Endothelial cell of umbilical vein (primary cell): ENCODE measurements at regions not wholly inside any gene's neighbourhood (a gene's known extent, or its start where the extent isn't known, plus 50 kb on each side); places are given as distances from the start of the nearest gene placed in this dataset.
A peak's percentile ranks its signal among the peaks of the same experiment; 100 is the strongest.

Experiments
- BruUV-seq: library from RNA; stranded (reverse); fragments of 400-500 nt; replicated peaks from 2 replicates; lab custom pipeline; 2021; lab: Mats Ljungman, UMichigan
- CTCF ChIA-PET: fragments of 300-600, 350-600 bp; sonication (Branson Sonifier 250); formaldehyde crosslinking; loops from one replicate; lab custom pipeline; 2021; ENCODE audit warnings: antibody characterized with exemption, inconsistent platforms; lab: Charles Lee
- POLR2A ChIA-PET: fragments of 300-600, 350-600 bp; sonication (Branson Sonifier 250); formaldehyde crosslinking; loops from one replicate; lab custom pipeline; 2021; ENCODE audit warnings: antibody characterized with exemption, inconsistent platforms; lab: Charles Lee
- DNase-seq: peaks from one replicate; pipeline ENCODE4 v3.0.0-alpha.2; 2011; ENCODE audit warnings: low read depth, low spot score
- FAIRE-seq: peaks from 2 replicates; lab custom pipeline; 2011; peaks lifted over from hg19 to GRCh38; lab: Jason Lieb, UNC
- H2AFZ ChIP-seq: 2 replicates; pipeline ENCODE4 v1.6.0; 2012; ENCODE audit warnings: low read depth, low read length, control low read depth, inconsistent platforms
- H3K27ac ChIP-seq: 2 replicates; pipeline ENCODE4 v1.5.1; 2011; ENCODE audit warnings: low read depth, mild to moderate bottlenecking, control low read depth, low read length, moderate library complexity; ENCODE audit not compliant: insufficient read depth
- H3K27me3 ChIP-seq, 2 experiments: 2 replicates each; pipeline versions ENCODE4 v1.6.0 to v1.6.1; 2011; ENCODE audit warnings: low read length in 2 of 2, mixed read lengths in 1 of 2; ENCODE audit not compliant: control insufficient read depth in 2 of 2, insufficient read depth in 2 of 2
- H3K36me3 ChIP-seq, 2 experiments: 2 replicates in 1 of 2; 3 replicates in 1 of 2; pipeline ENCODE4 v1.5.1; 2011; ENCODE audit warnings: low read length in 2 of 2, mild to moderate bottlenecking in 1 of 2, moderate library complexity in 1 of 2; ENCODE audit not compliant: control insufficient read depth in 2 of 2, insufficient read depth in 2 of 2; ENCODE audit errors: extremely low read depth in 1 of 2
- H3K4me1 ChIP-seq: 3 replicates; pipeline ENCODE4 v1.5.1; 2011; ENCODE audit warnings: mild to moderate bottlenecking, low read length; ENCODE audit not compliant: control insufficient read depth, insufficient read depth; ENCODE audit errors: extremely low read depth
- H3K4me2 ChIP-seq: 2 replicates; pipeline ENCODE4 v1.6.1; 2011; ENCODE audit warnings: low read length, control low read depth, mixed read lengths; ENCODE audit not compliant: insufficient read depth
- H3K4me3 ChIP-seq, 3 experiments: fragments of 200-600 bp in 1 of 3; sonication (generic), shearing (Covaris generic) in 1 of 3; replicated peaks in 1 of 3; 2 replicates each; pipeline ENCODE4 v1.5.1; 2011 to 2016; ENCODE audit warnings: control low read depth in 3 of 3, low read length in 3 of 3, mild to moderate bottlenecking in 2 of 3, inconsistent platforms in 1 of 3, low read depth in 1 of 3, moderate library complexity in 1 of 3; ENCODE audit not compliant: insufficient read depth in 1 of 3
- H3K79me2 ChIP-seq: 2 replicates; pipeline ENCODE4 v1.6.0; 2012; ENCODE audit warnings: low read length, inconsistent platforms; ENCODE audit not compliant: control insufficient read depth, insufficient read depth
- H3K9ac ChIP-seq: replicated peaks from 2 replicates; pipeline ENCODE3; 2011; ENCODE audit warnings: low read length, control low read depth; ENCODE audit not compliant: insufficient read depth; ENCODE audit errors: extremely low read depth
- H3K9me1 ChIP-seq: replicated peaks from 3 replicates; pipeline ENCODE4 v1.6.0; 2011; ENCODE audit warnings: mild to moderate bottlenecking, low read length; ENCODE audit not compliant: control insufficient read depth, insufficient read depth; ENCODE audit errors: extremely low read depth
- H3K9me3 ChIP-seq: replicated peaks from 2 replicates; pipeline ENCODE4 v1.5.1; 2012; ENCODE audit warnings: low read length, inconsistent platforms; ENCODE audit not compliant: control insufficient read depth, insufficient read depth
- H4K20me1 ChIP-seq: replicated peaks from 2 replicates; pipeline ENCODE3; 2011; ENCODE audit warnings: mild to moderate bottlenecking, low read length; ENCODE audit not compliant: control insufficient read depth, insufficient read depth; ENCODE audit errors: extremely low read depth
- EZH2 ChIP-seq: IDR thresholded peaks from 2 replicates; pipeline ENCODE4 v1.6.1; 2012; ENCODE audit warnings: borderline replicate concordance, low read depth, mild to moderate bottlenecking, moderate library complexity, low read length, inconsistent platforms; ENCODE audit not compliant: severe bottlenecking
- FOS ChIP-seq: IDR thresholded peaks from 2 replicates; pipeline ENCODE4 v1.6.1; 2011; ENCODE audit warnings: mild to moderate bottlenecking, low read length, moderate library complexity, borderline replicate concordance; ENCODE audit not compliant: insufficient read depth
- GATA2 ChIP-seq: IDR thresholded peaks from 2 replicates; pipeline ENCODE4 v1.7.0; 2011; ENCODE audit warnings: low read depth, mild to moderate bottlenecking, moderate library complexity, mixed read lengths, low read length; ENCODE audit not compliant: insufficient read length, insufficient read depth
- JUN ChIP-seq: IDR thresholded peaks from 2 replicates; pipeline ENCODE4 v1.6.1; 2011; ENCODE audit warnings: borderline replicate concordance, low read depth; ENCODE audit not compliant: insufficient read length, insufficient read depth
- MAX ChIP-seq: IDR thresholded peaks from 2 replicates; pipeline ENCODE4 v1.6.1; 2011; ENCODE audit not compliant: insufficient read depth, insufficient read length
- MYC ChIP-seq: IDR thresholded peaks from one replicate; pipeline ENCODE4 v1.6.1; 2011; ENCODE audit warnings: mild to moderate bottlenecking, low read depth, low read length
- POLR2A ChIP-seq: IDR thresholded peaks from 2 replicates; pipeline ENCODE4 v1.6.1; 2012; ENCODE audit warnings: low read depth, mild to moderate bottlenecking, control low read depth, low read length
- POLR2AphosphoS5 ChIP-seq: IDR thresholded peaks from 2 replicates; pipeline ENCODE4 v1.6.1; 2012; ENCODE audit warnings: low read depth, mild to moderate bottlenecking, control low read depth, low read length, moderate library complexity; ENCODE audit not compliant: insufficient read depth
- dilution Hi-C: fragments of 300-500 bp; cut with MboI; formaldehyde crosslinking; loops from one replicate; pipeline ENCODE4 v1.15.0; 2019; ENCODE audit warnings: low sequenced_read_pairs; ENCODE audit not compliant: extremely low pct_ligation_motif_present
- intact Hi-C: fragments of 100-400 bp; cut with micrococcal nuclease; formaldehyde crosslinking; loops from one replicate; pipeline ENCODE4 v1.10.0; 2022
- TF ChIP-seq, protein P1 (sequence below), 2 donors: IDR thresholded peaks; 1 replicate in 1 of 2; 2 replicates in 1 of 2; pipeline ENCODE4 v1.5.1; 2011; ENCODE audit warnings: low read length in 2 of 2, mild to moderate bottlenecking in 2 of 2, moderate library complexity in 2 of 2, control low read depth in 1 of 2, inconsistent platforms in 1 of 2, low read depth in 1 of 2; ENCODE audit not compliant: insufficient read depth in 1 of 2; ENCODE audit errors: extremely low read depth in 1 of 2

GRCh38 chr12:59115995-59116394 lies 195.7 kb upstream of the LRIG3 start:
- Histone ChIP-seq H3K27ac (no peak overlapping the region), H3K9me3 (no peaks in the 10 kb centered on the region), H3K9me1 (no peaks in the 10 kb centered on the region), H3K36me3 (no peaks in the 10 kb centered on the region), H2AFZ (peak overlapping the region; percentile 62), H3K4me1 (peaks cover 4% of the 10 kb centered on the region), H3K9ac (no peak overlapping the region), H4K20me1 (no peaks in the 10 kb centered on the region), H3K27me3 (no peaks in the 10 kb centered on the region), H3K4me2 (peak overlapping the region; percentile 41), H3K79me2 (no peaks in the 10 kb centered on the region), H3K4me3 (no peak overlapping the region)
- TF ChIP-seq MAX: no peak
- TF ChIP-seq, protein P1, sequence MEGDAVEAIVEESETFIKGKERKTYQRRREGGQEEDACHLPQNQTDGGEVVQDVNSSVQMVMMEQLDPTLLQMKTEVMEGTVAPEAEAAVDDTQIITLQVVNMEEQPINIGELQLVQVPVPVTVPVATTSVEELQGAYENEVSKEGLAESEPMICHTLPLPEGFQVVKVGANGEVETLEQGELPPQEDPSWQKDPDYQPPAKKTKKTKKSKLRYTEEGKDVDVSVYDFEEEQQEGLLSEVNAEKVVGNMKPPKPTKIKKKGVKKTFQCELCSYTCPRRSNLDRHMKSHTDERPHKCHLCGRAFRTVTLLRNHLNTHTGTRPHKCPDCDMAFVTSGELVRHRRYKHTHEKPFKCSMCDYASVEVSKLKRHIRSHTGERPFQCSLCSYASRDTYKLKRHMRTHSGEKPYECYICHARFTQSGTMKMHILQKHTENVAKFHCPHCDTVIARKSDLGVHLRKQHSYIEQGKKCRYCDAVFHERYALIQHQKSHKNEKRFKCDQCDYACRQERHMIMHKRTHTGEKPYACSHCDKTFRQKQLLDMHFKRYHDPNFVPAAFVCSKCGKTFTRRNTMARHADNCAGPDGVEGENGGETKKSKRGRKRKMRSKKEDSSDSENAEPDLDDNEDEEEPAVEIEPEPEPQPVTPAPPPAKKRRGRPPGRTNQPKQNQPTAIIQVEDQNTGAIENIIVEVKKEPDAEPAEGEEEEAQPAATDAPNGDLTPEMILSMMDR (IDR thresholded peaks at IDR 0.05; ENCODE audit: extremely low read depth in 1 of 2, insufficient read depth in 1 of 2, low read depth in 1 of 2, low read length in 2 of 2): no peak
- no peak for TF ChIP-seq GATA2
- TF ChIP-seq POLR2A: no peak
- no peak for TF ChIP-seq POLR2AphosphoS5
- TF ChIP-seq EZH2: no peak
- TF ChIP-seq FOS: no peak
- TF ChIP-seq JUN: no peak
- no peak for TF ChIP-seq MYC
- FAIRE-seq: no peak
- DNase-seq: peak; percentile 32
- ChIA-PET POLR2A (no interaction called here), CTCF (interaction anchor here (0.9 to 9.0 kb wide), 4 partner anchors 36 to 1133 kb away, joined by 3 to 171 read pairs (median 49); no protein-coding TSS in a partner anchor)
- intact Hi-C loops: no loop called here
- dilution Hi-C loops: no loop called here
- no TSS peak for BruUV-seq
